HCT116 (cell line): ENCODE measurements at regions not wholly inside any gene's neighbourhood (a gene's known extent, or its start where the extent isn't known, plus 50 kb on each side); places are given as distances from the start of the nearest gene placed in this dataset.

Experiments used
- ATAC-seq: fragments of 200-7000 bp; cut with Tn5 transposase; 2 replicates; pipeline ENCODE4 v1.9.1; 2020; ENCODE audit warnings: mild to moderate bottlenecking, moderate library complexity
- BruUV-seq: library from RNA; stranded (reverse); fragments of 400-500 nt; replicated peaks from 2 replicates; lab custom pipeline; 2021; lab: Mats Ljungman, UMichigan
- CTCF ChIA-PET: fragments of 300-600 bp; sonication (Branson Sonifier 250); formaldehyde crosslinking; loops from one replicate; lab custom pipeline; 2021; ENCODE audit warnings: antibody characterized with exemption; lab: Charles Lee
- POLR2A ChIA-PET: fragments of 300-600, 350-600 bp; sonication (Branson Sonifier 250); formaldehyde crosslinking; loops from one replicate; lab custom pipeline; 2021; ENCODE audit warnings: antibody characterized with exemption; lab: Charles Lee
- RAD21 ChIA-PET, 2 experiments: fragments of 300-600 bp; sonication (Branson Sonifier 250); formaldehyde crosslinking; loops; one replicate each; lab custom pipeline; 2023; ENCODE audit warnings: low total read pairs in 2 of 2; ENCODE audit not compliant: uncharacterized antibody in 2 of 2, unreplicated experiment in 2 of 2, low non-redundant PET in 1 of 2; lab: Charles Lee
- DNase-seq: peaks from one replicate; pipeline ENCODE4 v3.0.0-alpha.2; 2010; ENCODE audit warnings: low read depth, low spot score
- H2AFZ ChIP-seq: fragments of 200-600 bp; shearing (Covaris generic), sonication (generic); 2 replicates; pipeline ENCODE4 v1.6.1; 2017; ENCODE audit warnings: low read depth, mixed run types, mixed read lengths, antibody characterized with exemption, low read length; ENCODE audit not compliant: poor library complexity, severe bottlenecking
- H3K27ac ChIP-seq: 2 replicates; pipeline ENCODE4 v1.5.1; 2012; ENCODE audit warnings: low read depth, low read length
- H3K27me3 ChIP-seq: fragments of 200-600 bp; sonication (generic); 2 replicates; pipeline ENCODE4 v1.6.1; 2016; ENCODE audit warnings: mixed run types, low read length, mixed read lengths; ENCODE audit not compliant: insufficient read depth
- H3K36me3 ChIP-seq, 2 experiments: fragments of 200-500 bp in 1 of 2; fragments of 200-600 bp in 1 of 2; sonication (Bioruptor generic) in 1 of 2; sonication (generic) in 1 of 2; 2 replicates each; pipeline versions ENCODE4 v1.5.1 to v1.6.1; 2014 to 2016; ENCODE audit warnings: low read length in 2 of 2, inconsistent platforms in 1 of 2, mixed read lengths in 1 of 2, mixed run types in 1 of 2; ENCODE audit not compliant: insufficient read depth in 2 of 2, control insufficient read depth in 1 of 2
- H3K4me1 ChIP-seq, 2 experiments: fragments of 200-600 bp in 1 of 2; sonication (generic) in 1 of 2; 2 replicates each; pipeline versions ENCODE4 v1.5.1 to v1.6.1; 2012 to 2017; ENCODE audit warnings: low read length in 2 of 2, inconsistent platforms in 1 of 2, mild to moderate bottlenecking in 1 of 2, mixed read lengths in 1 of 2, mixed run types in 1 of 2, moderate library complexity in 1 of 2; ENCODE audit not compliant: insufficient read depth in 2 of 2, control insufficient read depth in 1 of 2
- H3K4me2 ChIP-seq: fragments of 200-600 bp; sonication (generic); 2 replicates; pipeline ENCODE4 v1.6.1; 2017; ENCODE audit warnings: mixed run types, low read length, mixed read lengths
- H3K4me3 ChIP-seq, 2 experiments: fragments of 200-600 bp in 1 of 2; sonication (generic) in 1 of 2; replicated peaks in 1 of 2; 2 replicates each; pipeline ENCODE4 v1.5.1; 2011 to 2016; ENCODE audit warnings: low read length in 2 of 2, control low read depth in 1 of 2, low read depth in 1 of 2, mild to moderate bottlenecking in 1 of 2, mixed read lengths in 1 of 2, mixed run types in 1 of 2
- H3K79me2 ChIP-seq: fragments of 200-600 bp; sonication (generic); 2 replicates; pipeline ENCODE4 v1.6.1; 2017; ENCODE audit warnings: mild to moderate bottlenecking, mixed run types, low read length, moderate library complexity, mixed read lengths; ENCODE audit not compliant: insufficient read depth
- H3K9ac ChIP-seq: fragments of 200-600 bp; sonication (generic); 2 replicates; pipeline ENCODE4 v1.6.1; 2016; ENCODE audit warnings: low read length, mixed read lengths
- H3K9me2 ChIP-seq: fragments of 200-600 bp; sonication (generic), shearing (Covaris generic); 2 replicates; pipeline ENCODE4 v1.6.1; 2017; ENCODE audit warnings: mixed run types, mild to moderate bottlenecking, moderate library complexity; ENCODE audit not compliant: insufficient read depth
- H3K9me3 ChIP-seq, 2 experiments: fragments of 200-500 bp in 1 of 2; fragments of 200-600 bp in 1 of 2; sonication (Bioruptor generic) in 1 of 2; sonication (generic) in 1 of 2; 2 replicates each; pipeline ENCODE4 v1.6.1; 2014 to 2017; ENCODE audit warnings: low read length in 2 of 2, mixed read lengths in 2 of 2, inconsistent platforms in 1 of 2, low read depth in 1 of 2, mild to moderate bottlenecking in 1 of 2, mixed run types in 1 of 2, moderate library complexity in 1 of 2; ENCODE audit not compliant: control insufficient read depth in 1 of 2, insufficient read depth in 1 of 2
- H4K20me1 ChIP-seq: fragments of 200-600 bp; sonication (generic), shearing (Covaris generic); 2 replicates; pipeline ENCODE4 v1.6.1; 2017; ENCODE audit warnings: mixed run types, mild to moderate bottlenecking, moderate library complexity; ENCODE audit not compliant: insufficient read depth
- ATF3 ChIP-seq: IDR thresholded peaks from 2 replicates; pipeline ENCODE4 v1.6.1; 2012
- ELF1 ChIP-seq: IDR thresholded peaks from 2 replicates; pipeline ENCODE4 v1.6.1; 2012; ENCODE audit warnings: low read depth, borderline replicate concordance
- SIN3A ChIP-seq: IDR thresholded peaks from 2 replicates; pipeline ENCODE4 v1.6.1; 2012; ENCODE audit warnings: low read depth
- SP1 ChIP-seq: IDR thresholded peaks from 2 replicates; pipeline ENCODE4 v1.6.1; 2012; ENCODE audit warnings: low read depth
- SRF ChIP-seq: IDR thresholded peaks from 2 replicates; pipeline ENCODE4 v1.6.1; 2012; ENCODE audit warnings: low read depth
- intact Hi-C: fragments of 100-400 bp; cut with micrococcal nuclease; formaldehyde crosslinking; loops from 2 replicates; pipeline ENCODE4 v1.10.0; 2022
- TF ChIP-seq, protein P1 (sequence below), 3 experiments: fragments of 200-600 bp in 1 of 3; sonication (generic) in 1 of 3; IDR thresholded peaks in 2 of 3; conservative IDR thresholded peaks in 1 of 3; 2 replicates each; pipeline ENCODE4 v1.5.1; 2012 to 2017; ENCODE audit warnings: low read depth in 2 of 3, low read length in 2 of 3, antibody characterized with exemption in 1 of 3, borderline replicate concordance in 1 of 3, control low read depth in 1 of 3, mild to moderate bottlenecking in 1 of 3, mixed read lengths in 1 of 3, mixed run types in 1 of 3, moderate library complexity in 1 of 3; ENCODE audit not compliant: insufficient read depth in 1 of 3

DNA sequence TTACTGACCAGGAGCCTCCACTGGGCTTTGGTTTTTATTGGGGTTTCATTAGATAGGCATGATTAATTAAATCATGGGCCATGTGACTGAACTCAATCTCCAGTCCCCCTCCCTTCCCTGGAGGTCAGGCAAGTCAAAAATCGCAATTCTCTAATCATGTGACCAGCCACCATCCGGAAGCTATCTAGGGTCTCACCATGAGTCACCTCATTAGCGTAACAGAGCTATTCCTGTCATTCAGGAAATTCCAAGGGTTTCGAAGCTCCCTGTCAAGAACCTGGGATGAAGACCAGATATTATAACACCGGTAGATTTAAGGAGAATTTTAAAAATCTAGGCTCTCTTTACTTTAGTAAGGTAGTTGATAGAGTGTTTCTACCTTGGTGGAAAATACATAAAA is 180.3 kb upstream of the TCF4 start:
- H3K9me2 ChIP-seq, result no peaks in the 10 kb centered on the region
- CTCF ChIA-PET, result no interaction called here
- no peak overlapping the region for H3K4me3 ChIP-seq
- BruUV-seq, result no TSS peak
- no peaks in the 10 kb centered on the region for H3K36me3 ChIP-seq
- no peak overlapping the region for H3K27ac ChIP-seq
- intact Hi-C loops, result no loop called here
- H3K4me2 ChIP-seq, result no peak overlapping the region
- POLR2A ChIA-PET, result no interaction called here
- RAD21 ChIA-PET, result no interaction called here
- H3K79me2 ChIP-seq, result no peaks in the 10 kb centered on the region
- peaks cover 5 to 14% of the 10 kb centered on the region in 2 experiments; a peak in 2 of 4 replicates for H3K9me3 ChIP-seq
- no peak overlapping the region for H3K9ac ChIP-seq
- DNase-seq, result no peak
- no peak for TF ChIP-seq SIN3A
- no peak for TF ChIP-seq SP1
- no peak for TF ChIP-seq ELF1
- H3K4me1 ChIP-seq, result no peaks in the 10 kb centered on the region
- no peak for ATAC-seq
- H2AFZ ChIP-seq, result no peak overlapping the region
- no peaks in the 10 kb centered on the region for H3K27me3 ChIP-seq
- H4K20me1 ChIP-seq, result no peaks in the 10 kb centered on the region

DNA sequence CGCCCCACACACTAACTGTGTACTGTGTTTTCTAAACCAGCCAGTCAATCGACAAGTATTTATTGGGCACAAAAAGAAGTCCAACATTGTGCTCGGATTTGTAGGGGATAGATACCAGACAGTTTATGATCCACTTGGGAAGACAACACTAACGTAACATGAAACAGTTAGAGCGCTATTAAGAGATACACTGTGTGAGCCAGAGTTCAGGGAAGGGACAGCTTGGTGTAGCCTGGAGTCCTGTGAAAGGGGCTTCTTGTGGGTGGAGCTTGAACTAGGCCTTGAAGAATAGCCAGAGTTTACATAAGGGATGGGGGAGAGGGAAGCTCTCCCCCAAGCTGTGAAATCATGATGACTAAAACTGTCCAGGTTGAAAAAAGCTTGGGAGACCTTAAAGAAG is 176.4 kb upstream of the TCF4 start:
- Histone ChIP-seq H3K9me3 (peaks cover 5 to 19% of the 10 kb centered on the region in 2 experiments; a peak in 3 of 4 replicates), H3K36me3 (no peaks in the 10 kb centered on the region), H3K4me1 (no peaks in the 10 kb centered on the region), H3K4me3 (no peak overlapping the region), H2AFZ (no peak overlapping the region), H3K9ac (no peak overlapping the region), H3K9me2 (no peaks in the 10 kb centered on the region), H3K27ac (no peak overlapping the region), H3K27me3 (no peaks in the 10 kb centered on the region), H4K20me1 (no peaks in the 10 kb centered on the region), H3K4me2 (no peak overlapping the region), H3K79me2 (no peaks in the 10 kb centered on the region)
- no peak for ATAC-seq
- POLR2A ChIA-PET, result no interaction called here
- RAD21 ChIA-PET, result no interaction called here
- TF ChIP-seq SRF (no peak), ATF3 (no peak)
- TF ChIP-seq, protein P1, sequence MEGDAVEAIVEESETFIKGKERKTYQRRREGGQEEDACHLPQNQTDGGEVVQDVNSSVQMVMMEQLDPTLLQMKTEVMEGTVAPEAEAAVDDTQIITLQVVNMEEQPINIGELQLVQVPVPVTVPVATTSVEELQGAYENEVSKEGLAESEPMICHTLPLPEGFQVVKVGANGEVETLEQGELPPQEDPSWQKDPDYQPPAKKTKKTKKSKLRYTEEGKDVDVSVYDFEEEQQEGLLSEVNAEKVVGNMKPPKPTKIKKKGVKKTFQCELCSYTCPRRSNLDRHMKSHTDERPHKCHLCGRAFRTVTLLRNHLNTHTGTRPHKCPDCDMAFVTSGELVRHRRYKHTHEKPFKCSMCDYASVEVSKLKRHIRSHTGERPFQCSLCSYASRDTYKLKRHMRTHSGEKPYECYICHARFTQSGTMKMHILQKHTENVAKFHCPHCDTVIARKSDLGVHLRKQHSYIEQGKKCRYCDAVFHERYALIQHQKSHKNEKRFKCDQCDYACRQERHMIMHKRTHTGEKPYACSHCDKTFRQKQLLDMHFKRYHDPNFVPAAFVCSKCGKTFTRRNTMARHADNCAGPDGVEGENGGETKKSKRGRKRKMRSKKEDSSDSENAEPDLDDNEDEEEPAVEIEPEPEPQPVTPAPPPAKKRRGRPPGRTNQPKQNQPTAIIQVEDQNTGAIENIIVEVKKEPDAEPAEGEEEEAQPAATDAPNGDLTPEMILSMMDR (IDR thresholded peaks at IDR 0.05 in 2 of 3, conservative IDR thresholded peaks at IDR 0.05 in 1 of 3; ENCODE audit: borderline replicate concordance in 1 of 3, insufficient read depth in 1 of 3, low read depth in 2 of 3, low read length in 2 of 3), result no peak
- CTCF ChIA-PET, result no interaction called here
- BruUV-seq, result no TSS peak
- DNase-seq, result no peak
- intact Hi-C loops, result no loop called here
